Aorta (tissue), 5 donors: ENCODE measurements at regions not wholly inside any gene's neighbourhood (a gene's known extent, or its start where the extent isn't known, plus 50 kb on each side); places are given as distances from the start of the nearest gene placed in this dataset.

Source experiments
- ATAC-seq: fragments of 200-7000 bp; cut with Tn5 transposase; one replicate; pipeline ENCODE4 v1.9.1; 2022; ENCODE audit warnings: moderate library complexity; ENCODE audit not compliant: low FRiP score
- DNase-seq, 2 donors: peaks; one replicate each; pipeline ENCODE4 v3.0.0-alpha.2; 2020
- H3K27ac ChIP-seq, 2 donors: one replicate each; pipeline ENCODE4 v1.5.1; 2013; ENCODE audit warnings: low read length in 2 of 2, mild to moderate bottlenecking in 2 of 2, moderate library complexity in 2 of 2, control low read depth in 1 of 2, inconsistent platforms in 1 of 2, low read depth in 1 of 2
- H3K27me3 ChIP-seq, 2 donors: one replicate each; pipeline ENCODE4 v1.6.1; 2013; ENCODE audit warnings: control low read depth in 1 of 2, low read length in 1 of 2, mild to moderate bottlenecking in 1 of 2, moderate library complexity in 1 of 2; ENCODE audit not compliant: insufficient read depth in 2 of 2, control insufficient read depth in 1 of 2
- H3K36me3 ChIP-seq, 2 donors: one replicate each; pipeline ENCODE4 v1.6.1; 2013; ENCODE audit warnings: control low read depth in 1 of 2, low read length in 1 of 2, mild to moderate bottlenecking in 1 of 2; ENCODE audit not compliant: insufficient read depth in 2 of 2, control insufficient read depth in 1 of 2
- H3K4me1 ChIP-seq, 2 donors: one replicate each; pipeline ENCODE4 v1.6.1; 2013; ENCODE audit warnings: low read length in 2 of 2, control low read depth in 1 of 2, mild to moderate bottlenecking in 1 of 2, moderate library complexity in 1 of 2; ENCODE audit not compliant: insufficient read depth in 2 of 2, control insufficient read depth in 1 of 2
- H3K4me3 ChIP-seq, 2 donors: one replicate each; pipeline ENCODE4 v1.5.1; 2013; ENCODE audit warnings: low read length in 2 of 2, control low read depth in 1 of 2, mild to moderate bottlenecking in 1 of 2
- H3K9me3 ChIP-seq: one replicate; pipeline ENCODE4 v1.6.1; 2013; ENCODE audit warnings: mild to moderate bottlenecking, low read length; ENCODE audit not compliant: control insufficient read depth
- WGBS, 2 donors: extraction: QIAGEN DNeasy Blood & Tissue Kit; methylation state at CpG; one replicate each; pipeline ENCODE4 v1.1.7; 2013; 5-methylcytosine and 5-hydroxymethylcytosine counted together
- intact Hi-C, 2 donors: fragments of 100-400 bp; cut with DNase I; formaldehyde crosslinking; loops; one replicate each; pipeline versions ENCODE4 v1.14.2 to v1.15.0; 2022
- donor health status: healthy with polysubstance abuse.
- donor health status: Bipolar disorder and iron deficiency.
- donor health status: DM: no; HTN: no; CAD: no.
- donor health status: DM: no; HTN: no; CAD: no.
- donor health status: DM: yes; HTN: yes; CAD: no.

- no peaks in the 10 kb centered on the region for H3K36me3 ChIP-seq
- H3K27me3 ChIP-seq = no peaks in the 10 kb centered on the region
- H3K27ac ChIP-seq = no peak overlapping the region
- H3K9me3 ChIP-seq = no peaks in the 10 kb centered on the region
- no peaks in the 10 kb centered on the region for H3K4me1 ChIP-seq
- no peak for DNase-seq
- intact Hi-C loops = no loop called here
- H3K4me3 ChIP-seq = no peak overlapping the region
- no peak for ATAC-seq
- 77 to 79% methylated on average over 4 of the region's 4 CpGs for WGBS, 2 donors
These were observed 86.5 kb downstream of the MTRR start for GRCh38 chr5:7955476-7955875.

GRCh38 chr5:7957329-7957728 lies 88.4 kb downstream of the MTRR start:
- Histone ChIP-seq H3K9me3 (no peaks in the 10 kb centered on the region), H3K4me1 (no peaks in the 10 kb centered on the region), H3K36me3 (no peaks in the 10 kb centered on the region), H3K27me3 (no peaks in the 10 kb centered on the region), H3K4me3 (no peak overlapping the region), H3K27ac (no peak overlapping the region)
- ATAC-seq (no peak), DNase-seq (no peak)
- WGBS, 2 donors = 77 to 81% methylated on average over 4 of the region's 4 CpGs
- intact Hi-C loops = no loop called here

- DNase-seq (no peak), ATAC-seq (no peak)
- intact Hi-C loops = no loop called here
- Histone ChIP-seq H3K9me3 (no peaks in the 10 kb centered on the region), H3K27me3 (no peaks in the 10 kb centered on the region), H3K36me3 (no peaks in the 10 kb centered on the region), H3K27ac (no peak overlapping the region), H3K4me3 (no peak overlapping the region), H3K4me1 (no peaks in the 10 kb centered on the region)
- WGBS, 2 donors = 71 to 75% methylated on average over 7 of the region's 7 CpGs
These were observed 91.2 kb downstream of the MTRR start for GRCh38 chr5:7960142-7960541.

- WGBS, 2 donors = 67 to 84% methylated on average over 6 of the region's 6 CpGs
- no peak overlapping the region for H3K4me3 ChIP-seq
- DNase-seq = no peak
- no peaks in the 10 kb centered on the region for H3K9me3 ChIP-seq
- no peaks in the 10 kb centered on the region for H3K36me3 ChIP-seq
- no peak for ATAC-seq
- intact Hi-C loops = no loop called here
- H3K27me3 ChIP-seq = no peaks in the 10 kb centered on the region
- H3K27ac ChIP-seq = no peak overlapping the region
- H3K4me1 ChIP-seq = no peaks in the 10 kb centered on the region
These were observed 92.6 kb downstream of the MTRR start for GRCh38 chr5:7961540-7961939.

- Histone ChIP-seq H3K4me3 (no peak overlapping the region), H3K36me3 (no peaks in the 10 kb centered on the region), H3K4me1 (no peaks in the 10 kb centered on the region), H3K27ac (no peak overlapping the region), H3K27me3 (peaks cover 0 to 1% of the 10 kb centered on the region in 2 donors), H3K9me3 (no peaks in the 10 kb centered on the region)
- DNase-seq (no peak), ATAC-seq (no peak)
- 81 to 85% methylated on average over 3 of the region's 3 CpGs for WGBS, 2 donors
- intact Hi-C loops = no loop called here
These were observed 101.9 kb downstream of the MTRR start for GRCh38 chr5:7970816-7971215.

GRCh38 chr5:7976411-7977190 lies 107.7 kb downstream of the MTRR start:
- ATAC-seq = no peak

GRCh38 chr5:7978114-7978513 lies 109.2 kb downstream of the MTRR start:
- H3K36me3 ChIP-seq = no peaks in the 10 kb centered on the region
- DNase-seq (no peak), ATAC-seq (no peak)
- no peak overlapping the region for H3K4me3 ChIP-seq
- 6 to 9% methylated on average over 1 of the region's 1 CpG for WGBS, 2 donors
- no peak overlapping the region for H3K27ac ChIP-seq
- H3K27me3 ChIP-seq = no peaks in the 10 kb centered on the region
- no peaks in the 10 kb centered on the region for H3K9me3 ChIP-seq
- intact Hi-C loops = no loop called here
- H3K4me1 ChIP-seq = peaks cover 0 to 2% of the 10 kb centered on the region in 2 donors

More at GRCh38 chr5:7976411-7977190, 107.7 kb downstream of the MTRR start:
- 82 to 88% methylated on average over 5 of the region's 5 CpGs for WGBS, 2 donors
- Histone ChIP-seq H3K9me3 (no peaks in the 10 kb centered on the region), H3K27ac (no peak overlapping the region), H3K36me3 (no peaks in the 10 kb centered on the region), H3K27me3 (no peaks in the 10 kb centered on the region), H3K4me3 (no peak overlapping the region), H3K4me1 (peaks cover 0 to 2% of the 10 kb centered on the region in 2 donors)
- DNase-seq = no peak
- intact Hi-C loops = no loop called here

- DNase-seq (no peak), ATAC-seq (no peak)
- H3K36me3 ChIP-seq = no peaks in the 10 kb centered on the region
- H3K4me1 ChIP-seq = peaks cover 0 to 2% of the 10 kb centered on the region in 2 donors
- no peaks in the 10 kb centered on the region for H3K9me3 ChIP-seq
- WGBS, 2 donors = 63 to 71% methylated on average over 2 of the region's 2 CpGs
- H3K27me3 ChIP-seq = no peaks in the 10 kb centered on the region
- no peak overlapping the region for H3K4me3 ChIP-seq
- H3K27ac ChIP-seq = no peak overlapping the region
- intact Hi-C loops = no loop called here
These were observed 110.0 kb downstream of the MTRR start for GRCh38 chr5:7978991-7979390.

GRCh38 chr5:7980881-7981280 lies 111.9 kb downstream of the MTRR start:
- no peak overlapping the region for H3K4me3 ChIP-seq
- DNase-seq = no peak
- intact Hi-C loops = no loop called here

More at GRCh38 chr5:7980881-7981280, 111.9 kb downstream of the MTRR start:
- Histone ChIP-seq H3K27me3 (no peaks in the 10 kb centered on the region), H3K36me3 (no peaks in the 10 kb centered on the region), H3K9me3 (no peaks in the 10 kb centered on the region), H3K4me1 (peaks cover 0 to 2% of the 10 kb centered on the region in 2 donors), H3K27ac (no peak overlapping the region)
- no peak for ATAC-seq
- WGBS, 2 donors = 79 to 85% methylated on average over 1 of the region's 1 CpG
